Endothelial cell of umbilical vein (primary cell): ENCODE measurements at regions not wholly inside any gene's neighbourhood (a gene's known extent, or its start where the extent isn't known, plus 50 kb on each side); places are given as distances from the start of the nearest gene placed in this dataset.

Source experiments
- BruUV-seq: library from RNA; stranded (reverse); fragments of 400-500 nt; replicated peaks from 2 replicates; lab custom pipeline; 2021; lab: Mats Ljungman, UMichigan
- CTCF ChIA-PET: fragments of 300-600, 350-600 bp; sonication (Branson Sonifier 250); formaldehyde crosslinking; loops from one replicate; lab custom pipeline; 2021; ENCODE audit warnings: antibody characterized with exemption, inconsistent platforms; lab: Charles Lee
- POLR2A ChIA-PET: fragments of 300-600, 350-600 bp; sonication (Branson Sonifier 250); formaldehyde crosslinking; loops from one replicate; lab custom pipeline; 2021; ENCODE audit warnings: antibody characterized with exemption, inconsistent platforms; lab: Charles Lee
- DNase-seq: peaks from one replicate; pipeline ENCODE4 v3.0.0-alpha.2; 2011; ENCODE audit warnings: low read depth, low spot score
- FAIRE-seq: peaks from 2 replicates; lab custom pipeline; 2011; peaks lifted over from hg19 to GRCh38; lab: Jason Lieb, UNC
- H2AFZ ChIP-seq: 2 replicates; pipeline ENCODE4 v1.6.0; 2012; ENCODE audit warnings: low read depth, low read length, control low read depth, inconsistent platforms
- H3K27ac ChIP-seq: 2 replicates; pipeline ENCODE4 v1.5.1; 2011; ENCODE audit warnings: low read depth, mild to moderate bottlenecking, control low read depth, low read length, moderate library complexity; ENCODE audit not compliant: insufficient read depth
- H3K27me3 ChIP-seq, 2 experiments: 2 replicates each; pipeline versions ENCODE4 v1.6.0 to v1.6.1; 2011; ENCODE audit warnings: low read length in 2 of 2, mixed read lengths in 1 of 2; ENCODE audit not compliant: control insufficient read depth in 2 of 2, insufficient read depth in 2 of 2
- H3K36me3 ChIP-seq, 2 experiments: 2 replicates in 1 of 2; 3 replicates in 1 of 2; pipeline ENCODE4 v1.5.1; 2011; ENCODE audit warnings: low read length in 2 of 2, mild to moderate bottlenecking in 1 of 2, moderate library complexity in 1 of 2; ENCODE audit not compliant: control insufficient read depth in 2 of 2, insufficient read depth in 2 of 2; ENCODE audit errors: extremely low read depth in 1 of 2
- H3K4me1 ChIP-seq: 3 replicates; pipeline ENCODE4 v1.5.1; 2011; ENCODE audit warnings: mild to moderate bottlenecking, low read length; ENCODE audit not compliant: control insufficient read depth, insufficient read depth; ENCODE audit errors: extremely low read depth
- H3K4me2 ChIP-seq: 2 replicates; pipeline ENCODE4 v1.6.1; 2011; ENCODE audit warnings: low read length, control low read depth, mixed read lengths; ENCODE audit not compliant: insufficient read depth
- H3K4me3 ChIP-seq, 3 experiments: fragments of 200-600 bp in 1 of 3; sonication (generic), shearing (Covaris generic) in 1 of 3; replicated peaks in 1 of 3; 2 replicates each; pipeline ENCODE4 v1.5.1; 2011 to 2016; ENCODE audit warnings: control low read depth in 3 of 3, low read length in 3 of 3, mild to moderate bottlenecking in 2 of 3, inconsistent platforms in 1 of 3, low read depth in 1 of 3, moderate library complexity in 1 of 3; ENCODE audit not compliant: insufficient read depth in 1 of 3
- H3K79me2 ChIP-seq: 2 replicates; pipeline ENCODE4 v1.6.0; 2012; ENCODE audit warnings: low read length, inconsistent platforms; ENCODE audit not compliant: control insufficient read depth, insufficient read depth
- H3K9ac ChIP-seq: replicated peaks from 2 replicates; pipeline ENCODE3; 2011; ENCODE audit warnings: low read length, control low read depth; ENCODE audit not compliant: insufficient read depth; ENCODE audit errors: extremely low read depth
- H3K9me1 ChIP-seq: replicated peaks from 3 replicates; pipeline ENCODE4 v1.6.0; 2011; ENCODE audit warnings: mild to moderate bottlenecking, low read length; ENCODE audit not compliant: control insufficient read depth, insufficient read depth; ENCODE audit errors: extremely low read depth
- H3K9me3 ChIP-seq: replicated peaks from 2 replicates; pipeline ENCODE4 v1.5.1; 2012; ENCODE audit warnings: low read length, inconsistent platforms; ENCODE audit not compliant: control insufficient read depth, insufficient read depth
- H4K20me1 ChIP-seq: replicated peaks from 2 replicates; pipeline ENCODE3; 2011; ENCODE audit warnings: mild to moderate bottlenecking, low read length; ENCODE audit not compliant: control insufficient read depth, insufficient read depth; ENCODE audit errors: extremely low read depth
- CTCF ChIP-seq, 2 donors: IDR thresholded peaks; 1 replicate in 1 of 2; 2 replicates in 1 of 2; pipeline ENCODE4 v1.5.1; 2011; ENCODE audit warnings: low read length in 2 of 2, mild to moderate bottlenecking in 2 of 2, moderate library complexity in 2 of 2, control low read depth in 1 of 2, inconsistent platforms in 1 of 2, low read depth in 1 of 2; ENCODE audit not compliant: insufficient read depth in 1 of 2; ENCODE audit errors: extremely low read depth in 1 of 2
- EZH2 ChIP-seq: IDR thresholded peaks from 2 replicates; pipeline ENCODE4 v1.6.1; 2012; ENCODE audit warnings: borderline replicate concordance, low read depth, mild to moderate bottlenecking, moderate library complexity, low read length, inconsistent platforms; ENCODE audit not compliant: severe bottlenecking
- FOS ChIP-seq: IDR thresholded peaks from 2 replicates; pipeline ENCODE4 v1.6.1; 2011; ENCODE audit warnings: mild to moderate bottlenecking, low read length, moderate library complexity, borderline replicate concordance; ENCODE audit not compliant: insufficient read depth
- GATA2 ChIP-seq: IDR thresholded peaks from 2 replicates; pipeline ENCODE4 v1.7.0; 2011; ENCODE audit warnings: low read depth, mild to moderate bottlenecking, moderate library complexity, mixed read lengths, low read length; ENCODE audit not compliant: insufficient read length, insufficient read depth
- JUN ChIP-seq: IDR thresholded peaks from 2 replicates; pipeline ENCODE4 v1.6.1; 2011; ENCODE audit warnings: borderline replicate concordance, low read depth; ENCODE audit not compliant: insufficient read length, insufficient read depth
- MAX ChIP-seq: IDR thresholded peaks from 2 replicates; pipeline ENCODE4 v1.6.1; 2011; ENCODE audit not compliant: insufficient read depth, insufficient read length
- MYC ChIP-seq: IDR thresholded peaks from one replicate; pipeline ENCODE4 v1.6.1; 2011; ENCODE audit warnings: mild to moderate bottlenecking, low read depth, low read length
- POLR2A ChIP-seq: IDR thresholded peaks from 2 replicates; pipeline ENCODE4 v1.6.1; 2012; ENCODE audit warnings: low read depth, mild to moderate bottlenecking, control low read depth, low read length
- POLR2AphosphoS5 ChIP-seq: IDR thresholded peaks from 2 replicates; pipeline ENCODE4 v1.6.1; 2012; ENCODE audit warnings: low read depth, mild to moderate bottlenecking, control low read depth, low read length, moderate library complexity; ENCODE audit not compliant: insufficient read depth
- dilution Hi-C: fragments of 300-500 bp; cut with MboI; formaldehyde crosslinking; loops from one replicate; pipeline ENCODE4 v1.15.0; 2019; ENCODE audit warnings: low sequenced_read_pairs; ENCODE audit not compliant: extremely low pct_ligation_motif_present
- intact Hi-C: fragments of 100-400 bp; cut with micrococcal nuclease; formaldehyde crosslinking; loops from one replicate; pipeline ENCODE4 v1.10.0; 2022

GRCh38 chr6:11350294-11350693 lies 117.8 kb upstream of the NEDD9 start:
- no peak for FAIRE-seq
- Histone ChIP-seq H3K36me3 (no peaks in the 10 kb centered on the region), H3K27ac (no peak overlapping the region), H3K27me3 (peaks cover 0 to 3% of the 10 kb centered on the region in 2 experiments), H2AFZ (no peak overlapping the region), H3K79me2 (no peaks in the 10 kb centered on the region), H3K4me1 (peaks cover 23% of the 10 kb centered on the region), H4K20me1 (no peaks in the 10 kb centered on the region), H3K9ac (no peak overlapping the region), H3K9me1 (no peaks in the 10 kb centered on the region), H3K4me3 (no peak overlapping the region), H3K9me3 (no peaks in the 10 kb centered on the region), H3K4me2 (no peak overlapping the region)
- ChIA-PET CTCF (no interaction called here), POLR2A (no interaction called here)
- no TSS peak for BruUV-seq
- dilution Hi-C loops, result no loop called here
- intact Hi-C loops, result no loop called here
- DNase-seq, result no peak
- TF ChIP-seq MYC (no peak), POLR2AphosphoS5 (no peak), GATA2 (no peak), EZH2 (no peak), JUN (no peak), MAX (no peak), CTCF (IDR thresholded peaks at IDR 0.05; ENCODE audit: extremely low read depth in 1 of 2, insufficient read depth in 1 of 2, low read depth in 1 of 2, low read length in 2 of 2) (no peak), FOS (no peak), POLR2A (no peak)
